BE2C (cell line): ENCODE measurements at regions not wholly inside any gene's neighbourhood (a gene's known extent, or its start where the extent isn't known, plus 50 kb on each side); places are given as distances from the start of the nearest gene placed in this dataset.

Experiments used
- DNase-seq: peaks from one replicate; pipeline ENCODE4 v3.0.0-alpha.2; 2020
- H3K27me3 ChIP-seq: fragments of 250-450 bp; sonication (Bioruptor Pico); 2 replicates; pipeline ENCODE4 v1.5.1; 2020; ENCODE audit warnings: mild to moderate bottlenecking
- H3K36me3 ChIP-seq: fragments of 250-450 bp; sonication (Bioruptor Pico); 2 replicates; pipeline ENCODE4 v1.5.1; 2020; ENCODE audit warnings: mild to moderate bottlenecking
- H3K4me1 ChIP-seq: fragments of 250-450 bp; sonication (Bioruptor Pico); 2 replicates; pipeline ENCODE4 v1.5.1; 2020
- H3K4me3 ChIP-seq: 2 replicates; pipeline ENCODE4 v1.5.1; 2011; ENCODE audit warnings: low read depth, low read length
- H3K9me3 ChIP-seq: fragments of 250-450 bp; sonication (Bioruptor Pico); 2 replicates; pipeline ENCODE4 v1.5.1; 2020
- CTCF ChIP-seq: IDR thresholded peaks from 2 replicates; pipeline ENCODE4 v1.5.1; 2012; ENCODE audit warnings: mild to moderate bottlenecking, low read depth, low read length

GRCh38 chr12:14284184-14284722 lies 81.2 kb upstream of the ATF7IP start:
- Histone ChIP-seq H3K27me3 (no peaks in the 10 kb centered on the region), H3K4me1 (no peaks in the 10 kb centered on the region), H3K9me3 (peaks cover 3% of the 10 kb centered on the region), H3K36me3 (no peaks in the 10 kb centered on the region), H3K4me3 (no peak overlapping the region)
- TF ChIP-seq CTCF, result no peak
- DNase-seq, result no peak

GRCh38 chr12:14289601-14290000 lies 75.9 kb upstream of the ATF7IP start:
- no peak overlapping the region for H3K4me3 ChIP-seq
- no peak for DNase-seq
- H3K4me1 ChIP-seq, result no peaks in the 10 kb centered on the region
- TF ChIP-seq CTCF, result no peak
- no peaks in the 10 kb centered on the region; the same call in 1 of the 2 replicates for H3K9me3 ChIP-seq
- no peaks in the 10 kb centered on the region for H3K27me3 ChIP-seq
- H3K36me3 ChIP-seq, result no peaks in the 10 kb centered on the region

- H3K36me3 ChIP-seq, result no peaks in the 10 kb centered on the region
- no peak for DNase-seq
- H3K9me3 ChIP-seq, result no peaks in the 10 kb centered on the region; the same call in 1 of the 2 replicates
- no peaks in the 10 kb centered on the region for H3K27me3 ChIP-seq
- no peaks in the 10 kb centered on the region for H3K4me1 ChIP-seq
- no peak for TF ChIP-seq CTCF
- H3K4me3 ChIP-seq, result no peak overlapping the region
These were observed 74.5 kb upstream of the ATF7IP start for GRCh38 chr12:14290951-14291350.

GRCh38 chr12:14303661-14304155 lies 61.8 kb upstream of the ATF7IP start:
- DNase-seq, result no peak
- TF ChIP-seq CTCF, result no peak
- no peaks in the 10 kb centered on the region for H3K27me3 ChIP-seq
- H3K4me1 ChIP-seq, result no peaks in the 10 kb centered on the region
- H3K9me3 ChIP-seq, result no peaks in the 10 kb centered on the region; the same call in 1 of the 2 replicates
- no peak overlapping the region for H3K4me3 ChIP-seq
- no peaks in the 10 kb centered on the region for H3K36me3 ChIP-seq

GRCh38 chr12:14307004-14307403 lies 58.5 kb upstream of the ATF7IP start:
- Histone ChIP-seq H3K27me3 (no peaks in the 10 kb centered on the region), H3K4me1 (no peaks in the 10 kb centered on the region), H3K9me3 (no peaks in the 10 kb centered on the region), H3K36me3 (no peaks in the 10 kb centered on the region), H3K4me3 (no peak overlapping the region)
- no peak for TF ChIP-seq CTCF
- DNase-seq, result no peak

- Histone ChIP-seq H3K36me3 (no peaks in the 10 kb centered on the region), H3K4me1 (no peaks in the 10 kb centered on the region), H3K4me3 (no peak overlapping the region), H3K9me3 (no peaks in the 10 kb centered on the region), H3K27me3 (no peaks in the 10 kb centered on the region)
- DNase-seq, result no peak
- TF ChIP-seq CTCF, result no peak
These were observed 57.0 kb upstream of the ATF7IP start for GRCh38 chr12:14308516-14308915.
